T-cell (primary cell): ENCODE measurements at regions not wholly inside any gene's neighbourhood (a gene's known extent, or its start where the extent isn't known, plus 50 kb on each side); places are given as distances from the start of the nearest gene placed in this dataset.

Source experiments
- ATAC-seq, 4 experiments: fragments of 200-7000 bp in 3 of 4; fragments of 150-1000 bp in 1 of 4; cut with Tn5 transposase; replicated peaks in 1 of 4; 1 replicate in 3 of 4; 2 replicates in 1 of 4; pipeline ENCODE4 v1.10.0; 2021; ENCODE audit warnings: moderate library complexity in 3 of 4, mild to moderate bottlenecking in 2 of 4, moderate number of reproducible peaks in 1 of 4
- CTCF ChIA-PET, 2 donors: fragments of 300-600 bp; sonication (Branson Sonifier 250); formaldehyde crosslinking; loops; one replicate each; lab custom pipeline; 2022; ENCODE audit warnings: antibody characterized with exemption in 2 of 2; lab: Charles Lee
- POLR2A ChIA-PET, 2 donors: fragments of 300-600 bp; sonication (Branson Sonifier 250); formaldehyde crosslinking; loops; one replicate each; lab custom pipeline; 2022; ENCODE audit warnings: antibody characterized with exemption in 2 of 2; lab: Charles Lee
- DNase-seq, 35 experiments: peaks; one replicate each; pipeline versions ENCODE4 v3.0.0 to v3.0.0-alpha.2; 2013 to 2023
- H3K27ac ChIP-seq: one replicate; pipeline ENCODE4 v1.5.1; 2013; ENCODE audit warnings: low read length
- H3K27me3 ChIP-seq, 2 experiments: replicated peaks in 1 of 2; 1 replicate in 1 of 2; 2 replicates in 1 of 2; pipeline versions ENCODE4 v1.6.1 to v1.7.0; 2013; ENCODE audit warnings: low read length in 1 of 2, mixed read lengths in 1 of 2; ENCODE audit not compliant: control insufficient read depth in 2 of 2, insufficient read depth in 2 of 2; ENCODE audit errors: extremely low read depth in 1 of 2
- H3K36me3 ChIP-seq, 2 donors: 1 replicate in 1 of 2; 2 replicates in 1 of 2; pipeline versions ENCODE4 v1.6.1 to v1.7.0; 2013; ENCODE audit warnings: low read length in 1 of 2; ENCODE audit not compliant: control insufficient read depth in 2 of 2, insufficient read depth in 1 of 2; ENCODE audit errors: extremely low read depth in 1 of 2
- H3K4me1 ChIP-seq, 2 experiments: 1 replicate in 1 of 2; 2 replicates in 1 of 2; pipeline versions ENCODE4 v1.6.1 to v1.7.0; 2013; ENCODE audit warnings: low read length in 2 of 2, mixed read lengths in 1 of 2; ENCODE audit not compliant: insufficient read depth in 2 of 2, control insufficient read depth in 1 of 2; ENCODE audit errors: extremely low read depth in 1 of 2
- H3K4me3 ChIP-seq, 2 donors: 1 replicate in 1 of 2; 2 replicates in 1 of 2; pipeline versions ENCODE4 v1.5.1 to v1.7.0; 2013; ENCODE audit warnings: mild to moderate bottlenecking in 2 of 2, low read length in 1 of 2, moderate library complexity in 1 of 2; ENCODE audit not compliant: control insufficient read depth in 1 of 2; ENCODE audit errors: extremely low read depth in 1 of 2
- H3K9me3 ChIP-seq: 2 replicates; pipeline ENCODE4 v1.7.0; 2013
- H3K27ac Mint-ChIP-seq, 2 donors: one replicate each; pipeline ENCODE4 v1.8.0; 2020 to 2021; ENCODE audit warnings: mild to moderate bottlenecking in 2 of 2, mixed read lengths in 2 of 2
- H3K27me3 Mint-ChIP-seq, 2 donors: one replicate each; pipeline ENCODE4 v1.8.0; 2021 to 2022; ENCODE audit warnings: mixed read lengths in 2 of 2
- H3K36me3 Mint-ChIP-seq: one replicate; pipeline ENCODE4 v1.8.0; 2021; ENCODE audit warnings: mixed read lengths
- H3K4me1 Mint-ChIP-seq, 3 donors: one replicate each; pipeline ENCODE4 v1.8.0; 2020 to 2022; ENCODE audit warnings: mixed read lengths in 3 of 3, mild to moderate bottlenecking in 1 of 3
- H3K4me3 Mint-ChIP-seq, 3 donors: one replicate each; pipeline ENCODE4 v1.8.0; 2020 to 2022; ENCODE audit warnings: mild to moderate bottlenecking in 3 of 3, mixed read lengths in 3 of 3, moderate library complexity in 3 of 3
- H3K9me3 Mint-ChIP-seq, 3 donors: one replicate each; pipeline ENCODE4 v1.8.0; 2020 to 2022; ENCODE audit warnings: mixed read lengths in 3 of 3
- WGBS: methylation state at CpG from one replicate; pipeline ENCODE4 v1.1.5; 2013; ENCODE audit warnings: missing lambda C conversion rate; ENCODE audit not compliant: insufficient coverage; 5-methylcytosine and 5-hydroxymethylcytosine counted together

DNA sequence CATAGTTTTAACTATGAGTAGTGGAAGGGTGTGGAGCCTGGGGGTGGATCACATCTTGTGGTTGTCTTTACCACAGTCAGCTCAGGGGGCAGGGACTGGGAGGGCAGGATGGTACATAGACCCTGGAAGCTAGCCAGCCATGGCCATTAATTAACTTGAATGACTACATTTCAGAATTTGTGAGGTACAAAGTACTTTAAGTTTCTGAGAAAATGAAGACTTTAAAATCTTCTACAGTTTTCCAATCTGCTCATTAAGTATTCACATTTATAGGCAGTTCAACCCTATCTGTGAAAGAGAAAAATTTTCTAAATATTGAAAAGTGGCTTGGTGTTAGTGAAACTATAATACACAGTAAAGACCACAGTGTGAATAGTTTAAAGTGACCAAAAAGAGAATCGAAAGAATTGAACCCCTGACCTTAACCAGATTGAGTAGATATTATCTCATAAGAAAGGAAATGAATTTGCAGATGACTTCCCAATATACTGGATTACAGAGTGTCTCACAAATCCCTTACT lies 234.2 kb upstream of the MEF2C start:
- Histone ChIP-seq H3K36me3 (no peaks in the 10 kb centered on the region), H3K4me3 (no peak overlapping the region), H3K4me1 (no peaks in the 10 kb centered on the region), H3K9me3 (no peaks in the 10 kb centered on the region), H3K27ac (no peak overlapping the region), H3K27me3 (no peaks in the 10 kb centered on the region)
- Mint-ChIP-seq H3K4me1 (no peaks in the 10 kb centered on the region), H3K27me3 (no peaks in the 10 kb centered on the region), H3K27ac (no peak overlapping the region), H3K4me3 (no peak overlapping the region), H3K36me3 (no peaks in the 10 kb centered on the region), H3K9me3 (peaks cover 0 to 1% (median 0%) of the 10 kb centered on the region in 3 donors)
- ChIA-PET CTCF (no interaction called here), POLR2A (no interaction called here)
- WGBS, result no CpG with 5 or more reads among the region's 1 CpG
- ATAC-seq, result no peak
- no peak for DNase-seq

DNA sequence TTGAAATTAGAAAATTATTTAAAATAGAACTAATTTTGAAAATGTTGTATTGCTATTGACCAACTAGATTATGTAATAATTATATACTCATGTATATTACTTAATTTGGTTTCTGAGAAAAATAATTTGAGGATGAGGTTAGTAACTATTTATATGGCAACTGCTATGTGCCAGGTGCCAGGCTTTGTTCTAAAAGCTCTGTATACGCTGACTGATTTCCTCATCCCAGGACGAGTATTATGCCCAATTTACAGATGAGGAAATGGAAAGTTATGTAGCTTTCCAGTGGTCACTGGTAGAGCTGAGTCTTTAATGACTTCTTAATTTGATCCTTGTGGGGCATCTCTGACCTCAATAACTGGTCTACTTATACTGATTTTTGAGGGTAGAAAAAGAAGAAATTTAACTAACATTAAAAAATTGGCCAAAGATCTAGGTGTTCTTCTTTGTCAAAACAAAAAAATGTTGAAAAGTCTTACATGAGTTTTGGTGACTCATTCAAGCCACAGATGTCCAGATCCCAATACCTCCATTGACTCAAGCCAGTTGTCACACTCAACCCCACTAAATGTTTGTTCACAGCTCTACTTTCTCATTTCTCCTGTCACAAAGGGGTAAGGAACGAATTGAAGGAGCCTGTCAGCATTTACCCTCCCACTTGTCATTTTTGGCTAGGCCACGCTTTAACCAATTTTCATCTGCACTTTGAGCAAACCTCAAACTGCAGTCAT lies 228.1 kb upstream of the MEF2C start:
- ATAC-seq (no peak), DNase-seq (no peak)
- H3K4me1 ChIP-seq, result no peaks in the 10 kb centered on the region
- POLR2A ChIA-PET, result no interaction called here
- Mint-ChIP-seq H3K36me3 (no peaks in the 10 kb centered on the region), H3K27ac (no peak overlapping the region), H3K27me3 (no peaks in the 10 kb centered on the region), H3K4me1 (no peaks in the 10 kb centered on the region), H3K4me3 (no peak overlapping the region), H3K9me3 (peaks cover 0 to 7% (median 3%) of the 10 kb centered on the region in 3 donors)
- no peaks in the 10 kb centered on the region for H3K9me3 ChIP-seq
- H3K27me3 ChIP-seq, result no peaks in the 10 kb centered on the region
- no peak overlapping the region for H3K27ac ChIP-seq
- no peak overlapping the region for H3K4me3 ChIP-seq
- H3K36me3 ChIP-seq, result no peaks in the 10 kb centered on the region
- CTCF ChIA-PET, result no interaction called here
- 20% methylated on average over 1 of the region's 4 CpGs for WGBS

DNA sequence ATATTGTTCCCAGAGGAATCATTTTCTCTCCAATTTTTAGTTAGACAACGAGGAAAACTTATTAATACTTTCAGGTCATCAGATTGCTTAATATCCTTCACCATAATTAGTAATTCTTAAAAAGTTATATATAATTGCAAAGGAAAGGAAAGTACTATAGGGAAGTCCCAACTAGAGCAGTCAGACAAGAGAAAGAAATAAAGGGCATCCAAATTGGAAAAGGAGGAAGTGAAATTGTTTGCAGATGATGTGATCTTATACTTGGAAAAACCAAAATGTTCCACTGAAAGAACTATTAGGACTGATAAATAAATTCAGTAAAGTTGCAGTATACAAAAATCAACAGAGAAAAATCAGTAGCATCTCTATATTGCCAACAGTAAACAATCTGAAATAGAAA lies 223.5 kb upstream of the MEF2C start:
- no peaks in the 10 kb centered on the region for H3K36me3 ChIP-seq
- no CpG with 5 or more reads among the region's 1 CpG for WGBS
- ChIA-PET POLR2A (no interaction called here), CTCF (no interaction called here)
- no peaks in the 10 kb centered on the region for H3K27me3 ChIP-seq
- Mint-ChIP-seq H3K27me3 (no peaks in the 10 kb centered on the region), H3K27ac (no peak overlapping the region), H3K36me3 (no peaks in the 10 kb centered on the region), H3K9me3 (peaks cover 3 to 10% (median 8%) of the 10 kb centered on the region in 3 donors), H3K4me1 (no peaks in the 10 kb centered on the region), H3K4me3 (no peak overlapping the region)
- H3K9me3 ChIP-seq, result no peaks in the 10 kb centered on the region
- DNase-seq (no peak), ATAC-seq (no peak)
- no peaks in the 10 kb centered on the region for H3K4me1 ChIP-seq
- no peak overlapping the region for H3K4me3 ChIP-seq
- no peak overlapping the region for H3K27ac ChIP-seq

- Histone ChIP-seq H3K9me3 (no peaks in the 10 kb centered on the region), H3K36me3 (no peaks in the 10 kb centered on the region), H3K4me1 (no peaks in the 10 kb centered on the region), H3K27ac (no peak overlapping the region), H3K27me3 (no peaks in the 10 kb centered on the region), H3K4me3 (no peak overlapping the region)
- H3K27me3 Mint-ChIP-seq, result no peaks in the 10 kb centered on the region
- no peak overlapping the region for H3K27ac Mint-ChIP-seq
- DNase-seq, result no peak
- POLR2A ChIA-PET, result no interaction called here
- H3K9me3 Mint-ChIP-seq, result peaks cover 3 to 10% (median 8%) of the 10 kb centered on the region in 3 donors
- H3K4me1 Mint-ChIP-seq, result no peaks in the 10 kb centered on the region
- CTCF ChIA-PET, result no interaction called here
- ATAC-seq, result no peak
- no peak overlapping the region for H3K4me3 Mint-ChIP-seq
- no CpG with 5 or more reads among the region's 2 CpGs for WGBS
- H3K36me3 Mint-ChIP-seq, result no peaks in the 10 kb centered on the region
Measured at GRCh38 chr5:89105836-89106235, 222.9 kb upstream of the MEF2C start.

- Histone ChIP-seq H3K4me3 (no peak overlapping the region), H3K36me3 (no peaks in the 10 kb centered on the region), H3K9me3 (no peaks in the 10 kb centered on the region), H3K27me3 (no peaks in the 10 kb centered on the region), H3K4me1 (no peaks in the 10 kb centered on the region), H3K27ac (no peak overlapping the region)
- Mint-ChIP-seq H3K9me3 (peaks cover 3 to 10% (median 8%) of the 10 kb centered on the region in 3 donors), H3K27me3 (no peaks in the 10 kb centered on the region), H3K4me1 (no peaks in the 10 kb centered on the region), H3K4me3 (no peak overlapping the region), H3K36me3 (no peaks in the 10 kb centered on the region), H3K27ac (no peak overlapping the region)
- ATAC-seq (no peak), DNase-seq (no peak)
- ChIA-PET POLR2A (no interaction called here), CTCF (no interaction called here)
- WGBS, result no CpG with 5 or more reads among the region's 1 CpG
Measured at GRCh38 chr5:89105171-89105695, 222.2 kb upstream of the MEF2C start.

DNA sequence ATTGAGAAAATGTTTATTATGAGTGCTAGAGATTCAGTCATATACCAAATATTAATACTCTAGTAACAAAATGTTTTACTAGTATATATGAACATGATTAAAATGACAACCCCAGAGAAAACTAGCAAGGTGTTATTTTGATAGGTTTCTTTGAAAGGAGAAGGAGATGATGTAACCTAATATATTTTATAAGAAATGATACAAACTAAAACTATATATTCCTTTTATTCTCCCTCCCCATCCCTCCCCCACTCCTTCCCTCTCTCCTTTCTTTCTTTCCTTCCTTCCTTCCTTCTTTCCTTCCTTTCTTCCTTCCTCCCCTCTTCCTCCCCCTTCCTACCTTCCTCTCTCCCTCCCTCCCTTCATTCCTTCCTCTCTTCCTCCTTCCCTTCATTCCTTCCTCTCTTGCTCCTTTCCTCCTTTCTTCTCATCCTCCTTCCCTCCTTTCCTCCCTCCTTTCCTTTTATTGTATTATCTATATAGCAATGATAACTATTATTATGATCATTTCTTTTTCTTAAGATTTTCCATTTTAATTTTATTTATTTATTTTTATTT lies 215.3 kb upstream of the MEF2C start:
- Histone ChIP-seq H3K4me3 (no peak overlapping the region), H3K4me1 (no peaks in the 10 kb centered on the region), H3K36me3 (no peaks in the 10 kb centered on the region), H3K9me3 (no peaks in the 10 kb centered on the region), H3K27ac (no peak overlapping the region), H3K27me3 (no peaks in the 10 kb centered on the region)
- CTCF ChIA-PET, result no interaction called here
- Mint-ChIP-seq H3K27me3 (no peaks in the 10 kb centered on the region), H3K9me3 (peaks cover 5 to 8% (median 5%) of the 10 kb centered on the region in 3 donors), H3K36me3 (no peaks in the 10 kb centered on the region), H3K4me3 (no peak overlapping the region), H3K27ac (no peak overlapping the region), H3K4me1 (no peaks in the 10 kb centered on the region)
- POLR2A ChIA-PET, result no interaction called here
- ATAC-seq (no peak), DNase-seq (no peak)
